Mesenchymal stem cell (in vitro differentiated cells and primary cell): ENCODE measurements at regions not wholly inside any gene's neighbourhood (a gene's known extent, or its start where the extent isn't known, plus 50 kb on each side); places are given as distances from the start of the nearest gene placed in this dataset.
A peak's percentile ranks its signal among the peaks of the same experiment; 100 is the strongest.

ENCODE experiments used
- DNase-seq: peaks from one replicate; pipeline ENCODE4 v3.0.0-alpha.2; 2013
- H2AFZ ChIP-seq: one replicate; pipeline ENCODE4 v1.6.1; 2013; ENCODE audit warnings: low read depth, mild to moderate bottlenecking, control low read depth, inconsistent platforms, low read length, moderate library complexity
- H2AK5ac ChIP-seq: 2 replicates; pipeline ENCODE4 v1.6.1; 2013; ENCODE audit warnings: low read length, moderate library complexity, mild to moderate bottlenecking, inconsistent platforms; ENCODE audit not compliant: severe bottlenecking
- H2BK120ac ChIP-seq: one replicate; pipeline ENCODE4 v1.6.1; 2013; ENCODE audit warnings: low read depth, mild to moderate bottlenecking, inconsistent platforms, low read length, moderate library complexity
- H2BK12ac ChIP-seq, 2 experiments: one replicate each; pipeline ENCODE4 v1.6.1; 2013; ENCODE audit warnings: inconsistent platforms in 2 of 2, low read length in 2 of 2, mild to moderate bottlenecking in 2 of 2, moderate library complexity in 2 of 2, control low read depth in 1 of 2
- H2BK15ac ChIP-seq: one replicate; pipeline ENCODE4 v1.6.1; 2013; ENCODE audit warnings: mild to moderate bottlenecking, low read depth, inconsistent platforms; ENCODE audit not compliant: poor library complexity, severe bottlenecking
- H2BK5ac ChIP-seq: 2 replicates; pipeline ENCODE4 v1.6.1; 2013; ENCODE audit warnings: low read depth, mild to moderate bottlenecking, low read length, control low read depth, inconsistent platforms; ENCODE audit not compliant: poor library complexity, severe bottlenecking
- H3K14ac ChIP-seq, 2 experiments: one replicate each; pipeline ENCODE4 v1.6.1; 2013; ENCODE audit warnings: inconsistent platforms in 2 of 2, low read length in 2 of 2, control low read depth in 1 of 2, mild to moderate bottlenecking in 1 of 2, moderate library complexity in 1 of 2
- H3K18ac ChIP-seq, 2 experiments: one replicate each; pipeline ENCODE4 v1.6.1; 2013; ENCODE audit warnings: inconsistent platforms in 2 of 2, low read length in 2 of 2, control low read depth in 1 of 2, low read depth in 1 of 2, mild to moderate bottlenecking in 1 of 2
- H3K23ac ChIP-seq, 2 experiments: one replicate each; pipeline ENCODE4 v1.6.1; 2013; ENCODE audit warnings: inconsistent platforms in 2 of 2, low read length in 2 of 2, mild to moderate bottlenecking in 2 of 2, moderate library complexity in 2 of 2, control low read depth in 1 of 2
- H3K27ac ChIP-seq: 2 replicates; pipeline ENCODE4 v1.5.1; 2013; ENCODE audit warnings: mild to moderate bottlenecking, moderate library complexity, low read length, control low read depth, inconsistent platforms; ENCODE audit not compliant: poor library complexity, severe bottlenecking
- H3K27me3 ChIP-seq, 2 experiments: 2 replicates each; pipeline versions ENCODE4 v1.6.1 to v1.7.0; 2013; ENCODE audit warnings: low read length in 2 of 2, mild to moderate bottlenecking in 2 of 2, moderate library complexity in 2 of 2, control low read depth in 1 of 2, inconsistent platforms in 1 of 2; ENCODE audit not compliant: control insufficient read depth in 1 of 2, insufficient read depth in 1 of 2
- H3K36me3 ChIP-seq, 2 experiments: 2 replicates each; pipeline versions ENCODE4 v1.6.1 to v1.7.0; 2013; ENCODE audit warnings: low read length in 2 of 2, control low read depth in 1 of 2, inconsistent platforms in 1 of 2, low read depth in 1 of 2, mild to moderate bottlenecking in 1 of 2; ENCODE audit not compliant: insufficient read depth in 2 of 2, control insufficient read depth in 1 of 2
- H3K4ac ChIP-seq, 2 experiments: one replicate each; pipeline ENCODE4 v1.6.1; 2013; ENCODE audit warnings: inconsistent platforms in 2 of 2, low read length in 2 of 2, mild to moderate bottlenecking in 2 of 2, moderate library complexity in 2 of 2, control low read depth in 1 of 2, low read depth in 1 of 2
- H3K4me1 ChIP-seq: 2 replicates; pipeline ENCODE4 v1.6.1; 2013; ENCODE audit warnings: low read depth, low read length, control low read depth; ENCODE audit not compliant: control insufficient read depth, insufficient read depth
- H3K4me2 ChIP-seq: 2 replicates; pipeline ENCODE4 v1.6.1; 2013; ENCODE audit warnings: low read length, mild to moderate bottlenecking, inconsistent platforms; ENCODE audit not compliant: poor library complexity, severe bottlenecking
- H3K4me3 ChIP-seq, 2 experiments: 2 replicates each; pipeline versions ENCODE4 v1.5.1 to v1.7.0; 2013; ENCODE audit warnings: low read length in 2 of 2, mild to moderate bottlenecking in 2 of 2, control low read depth in 1 of 2, low read depth in 1 of 2; ENCODE audit not compliant: insufficient read depth in 1 of 2
- H3K79me1 ChIP-seq: replicated peaks from 2 replicates; pipeline ENCODE4 v1.6.1; 2013; ENCODE audit warnings: mild to moderate bottlenecking, control low read depth, low read length, inconsistent platforms; ENCODE audit not compliant: poor library complexity, severe bottlenecking
- H3K9ac ChIP-seq: 2 replicates; pipeline ENCODE4 v1.7.0; 2013; ENCODE audit warnings: mild to moderate bottlenecking, low read length, moderate library complexity
- H3K9me3 ChIP-seq: 2 replicates; pipeline ENCODE4 v1.7.0; 2013; ENCODE audit warnings: mild to moderate bottlenecking, low read length; ENCODE audit not compliant: control insufficient read depth
- H4K8ac ChIP-seq: one replicate; pipeline ENCODE4 v1.6.1; 2013; ENCODE audit warnings: inconsistent platforms, mild to moderate bottlenecking, low read length, moderate library complexity
- H4K91ac ChIP-seq: one replicate; pipeline ENCODE4 v1.6.1; 2013; ENCODE audit warnings: mild to moderate bottlenecking, low read length, inconsistent platforms
- WGBS: methylation state at CpG from one replicate; pipeline ENCODE4 v1.1.7; 2013; ENCODE audit warnings: mixed read lengths; 5-methylcytosine and 5-hydroxymethylcytosine counted together

DNA sequence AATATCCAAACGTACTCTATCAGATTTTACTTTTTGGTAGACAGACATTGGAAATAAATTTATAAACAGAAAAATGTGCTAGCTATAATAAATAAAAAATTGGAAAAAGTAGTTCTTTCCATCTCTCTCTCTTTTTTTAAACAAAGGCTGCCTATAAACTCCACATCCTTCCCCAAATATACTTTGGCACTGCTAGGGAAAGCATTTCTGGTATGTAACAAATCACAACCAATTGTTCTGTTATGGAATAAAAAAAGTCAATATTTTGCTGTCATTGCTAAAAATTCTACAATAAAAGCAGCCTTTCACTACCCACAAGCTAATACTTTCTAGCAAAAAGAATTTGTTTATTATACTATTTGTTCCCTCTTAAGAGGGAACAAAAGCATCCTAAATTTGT is 169.2 kb upstream of the TARS1 start:
- Histone ChIP-seq H3K9ac (peak overlapping the region; percentile 76), H2AFZ (no peak overlapping the region), H3K4me3 (no peak overlapping the region), H3K4me1 (peaks cover 1% of the 10 kb centered on the region), H3K79me1 (no peaks in the 10 kb centered on the region), H3K4ac (no peak overlapping the region), H2BK15ac (no peak overlapping the region), H4K91ac (no peak overlapping the region), H3K18ac (no peak overlapping the region), H3K27ac (no peak overlapping the region), H3K23ac (no peak overlapping the region), H2BK12ac (no peak overlapping the region), H2BK120ac (no peak overlapping the region), H2BK5ac (no peak overlapping the region), H3K9me3 (no peaks in the 10 kb centered on the region), H4K8ac (no peak overlapping the region), H3K14ac (no peak overlapping the region), H3K36me3 (no peaks in the 10 kb centered on the region), H3K27me3 (no peaks in the 10 kb centered on the region), H3K4me2 (no peak overlapping the region), H2AK5ac (no peak overlapping the region)
- no CpG with 5 or more reads among the region's 1 CpG for WGBS
- no peak for DNase-seq

DNA sequence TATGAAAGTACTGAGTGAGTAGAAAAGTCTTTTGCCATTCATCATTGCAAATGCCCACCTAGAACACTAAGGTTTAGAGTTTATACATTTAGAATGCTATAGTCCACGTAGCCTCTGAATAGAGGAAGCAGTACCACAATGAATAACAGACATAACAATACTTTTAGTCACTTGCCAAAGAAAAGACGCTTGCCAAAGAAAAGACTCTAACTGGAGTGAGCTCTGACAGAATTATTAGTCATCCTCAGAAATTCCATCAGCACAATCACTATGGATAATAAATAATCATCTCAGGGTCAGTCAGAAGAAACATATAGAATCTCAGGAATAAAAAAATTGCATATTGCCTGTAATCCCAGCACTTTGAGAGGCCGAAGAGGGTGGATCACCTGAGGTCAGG is 168.5 kb upstream of the TARS1 start:
- H3K4me1 ChIP-seq: peaks cover 1% of the 10 kb centered on the region
- H4K8ac ChIP-seq: no peak overlapping the region
- no peak overlapping the region for H2BK12ac ChIP-seq
- no peak overlapping the region for H3K4ac ChIP-seq
- H3K4me3 ChIP-seq: peak overlapping the region in 1 of 2 experiments; percentile 10
- H3K27me3 ChIP-seq: no peaks in the 10 kb centered on the region
- H3K27ac ChIP-seq: peak overlapping the region; percentile 68
- H3K79me1 ChIP-seq: no peaks in the 10 kb centered on the region
- WGBS: 24% methylated on average over 3 of the region's 3 CpGs
- H2BK5ac ChIP-seq: no peak overlapping the region
- DNase-seq: peak; percentile 68
- no peak overlapping the region for H2BK120ac ChIP-seq
- no peak overlapping the region for H2BK15ac ChIP-seq
- H3K23ac ChIP-seq: no peak overlapping the region
- H3K9ac ChIP-seq: peak overlapping the region; percentile 76
- H3K4me2 ChIP-seq: no peak overlapping the region
- H3K14ac ChIP-seq: no peak overlapping the region
- no peaks in the 10 kb centered on the region for H3K9me3 ChIP-seq
- no peak overlapping the region for H2AK5ac ChIP-seq
- H2AFZ ChIP-seq: no peak overlapping the region
- no peak overlapping the region for H4K91ac ChIP-seq
- no peaks in the 10 kb centered on the region for H3K36me3 ChIP-seq
- H3K18ac ChIP-seq: no peak overlapping the region

DNA sequence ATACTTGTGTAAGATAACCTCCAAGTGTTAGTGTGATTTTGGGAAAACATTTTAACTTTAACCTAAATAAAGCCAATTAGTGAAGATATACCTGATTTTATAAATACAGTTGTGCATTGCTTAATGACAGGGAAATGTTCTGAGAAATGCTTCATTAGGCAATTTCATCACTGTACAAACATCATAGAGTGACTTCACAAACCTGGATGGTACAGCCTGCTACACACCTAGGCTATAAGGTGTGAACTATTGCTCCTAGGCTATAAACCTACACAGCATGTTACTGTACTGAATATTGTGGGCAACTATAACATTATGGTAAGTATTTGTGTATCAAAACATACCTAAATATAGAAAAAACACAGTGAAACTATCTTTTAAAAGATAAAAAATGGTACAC is 166.8 kb upstream of the TARS1 start:
- Histone ChIP-seq H4K91ac (no peak overlapping the region), H3K18ac (no peak overlapping the region), H3K14ac (no peak overlapping the region), H3K9me3 (no peaks in the 10 kb centered on the region), H2BK12ac (no peak overlapping the region), H3K27ac (no peak overlapping the region), H3K4me3 (no peak overlapping the region), H3K4ac (no peak overlapping the region), H2AK5ac (no peak overlapping the region), H3K23ac (no peak overlapping the region), H3K27me3 (no peaks in the 10 kb centered on the region), H3K79me1 (no peaks in the 10 kb centered on the region), H3K4me2 (no peak overlapping the region), H2BK15ac (no peak overlapping the region), H2BK120ac (no peak overlapping the region), H2AFZ (no peak overlapping the region), H2BK5ac (no peak overlapping the region), H3K9ac (no peak overlapping the region), H4K8ac (no peak overlapping the region), H3K36me3 (no peaks in the 10 kb centered on the region), H3K4me1 (peaks cover 1% of the 10 kb centered on the region)
- DNase-seq: no peak

DNA sequence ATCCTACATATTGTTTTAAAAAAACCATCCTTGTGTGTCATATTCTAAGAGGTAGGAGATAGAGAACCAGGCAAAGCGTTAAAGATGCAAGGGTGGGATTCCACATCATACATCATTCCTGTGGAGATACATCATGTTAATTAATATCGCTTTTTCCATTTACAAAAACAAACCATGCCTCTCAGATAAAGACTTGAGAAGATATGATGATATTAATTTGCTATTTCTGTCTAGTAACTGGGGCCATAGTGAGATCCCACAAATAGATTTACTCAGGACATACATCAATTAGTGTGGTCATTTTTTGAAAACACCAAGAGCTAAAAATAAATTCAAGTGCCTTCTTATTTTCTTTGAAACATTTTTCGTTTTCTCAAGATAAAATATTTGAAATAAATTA is 165.4 kb upstream of the TARS1 start:
- Histone ChIP-seq H3K4me1 (peaks cover 1% of the 10 kb centered on the region), H2BK12ac (no peak overlapping the region)
- WGBS: no CpG with 5 or more reads among the region's 3 CpGs

More for the DNA sequence above, 165.4 kb upstream of the TARS1 start:
- no peak overlapping the region for H3K18ac ChIP-seq
- H3K79me1 ChIP-seq: no peaks in the 10 kb centered on the region
- H3K4me2 ChIP-seq: no peak overlapping the region
- H3K14ac ChIP-seq: no peak overlapping the region
- H3K27me3 ChIP-seq: no peaks in the 10 kb centered on the region
- H3K23ac ChIP-seq: no peak overlapping the region
- H3K9ac ChIP-seq: no peak overlapping the region
- DNase-seq: peak; percentile 18
- no peaks in the 10 kb centered on the region for H3K36me3 ChIP-seq
- no peak overlapping the region for H2AK5ac ChIP-seq
- no peak overlapping the region for H2BK5ac ChIP-seq
- no peak overlapping the region for H3K4me3 ChIP-seq
- H4K91ac ChIP-seq: no peak overlapping the region
- no peak overlapping the region for H2BK120ac ChIP-seq
- H2BK15ac ChIP-seq: no peak overlapping the region
- no peak overlapping the region for H4K8ac ChIP-seq
- no peaks in the 10 kb centered on the region for H3K9me3 ChIP-seq
- no peak overlapping the region for H2AFZ ChIP-seq
- no peak overlapping the region for H3K4ac ChIP-seq
- no peak overlapping the region for H3K27ac ChIP-seq
